HG02981 (cell line): ENCODE measurements at regions not wholly inside any gene's neighbourhood (a gene's known extent, or its start where the extent isn't known, plus 50 kb on each side); places are given as distances from the start of the nearest gene placed in this dataset.
"Not testable (repeated sequence)": the region's sequence is repeated elsewhere in the genome, so short reads cannot be mapped to it uniquely, and the experiment has no call there.

Source experiments
- ATAC-seq: cut with Tn5 transposase; IDR thresholded peaks from one replicate; pipeline ENCODE4 v1.9.1; 2021; ENCODE audit warnings: mild to moderate bottlenecking, moderate library complexity; ENCODE audit not compliant: unreplicated experiment

- ATAC-seq = no peak
Observed at GRCh38 chr5:53405396-53405795, 75.0 kb upstream of the FST start.

- ATAC-seq = no peak
Observed at GRCh38 chr5:53406630-53407316, 73.7 kb upstream of the FST start.

- no peak for ATAC-seq
Observed at GRCh38 chr5:53407373-53407772, 73.1 kb upstream of the FST start.

- no peak for ATAC-seq
Observed at GRCh38 chr5:53411388-53411787, 69.0 kb upstream of the FST start.

GRCh38 chr5:53412499-53412898 is 67.9 kb upstream of the FST start:
- ATAC-seq = not testable (repeated sequence)

- ATAC-seq = no peak
Observed at GRCh38 chr5:53416144-53416738, 64.2 kb upstream of the FST start.

GRCh38 chr5:53418409-53418808 is 62.0 kb upstream of the FST start:
- ATAC-seq = no peak

GRCh38 chr5:53418826-53419658 is 61.4 kb upstream of the FST start:
- no peak for ATAC-seq

GRCh38 chr5:53422539-53422938 is 57.9 kb upstream of the FST start:
- peak; percentile 45 for ATAC-seq

GRCh38 chr5:53423724-53424123 is 56.7 kb upstream of the FST start:
- no peak for ATAC-seq

- ATAC-seq = no peak
Observed at GRCh38 chr5:53424686-53425615, 55.5 kb upstream of the FST start.

DNA sequence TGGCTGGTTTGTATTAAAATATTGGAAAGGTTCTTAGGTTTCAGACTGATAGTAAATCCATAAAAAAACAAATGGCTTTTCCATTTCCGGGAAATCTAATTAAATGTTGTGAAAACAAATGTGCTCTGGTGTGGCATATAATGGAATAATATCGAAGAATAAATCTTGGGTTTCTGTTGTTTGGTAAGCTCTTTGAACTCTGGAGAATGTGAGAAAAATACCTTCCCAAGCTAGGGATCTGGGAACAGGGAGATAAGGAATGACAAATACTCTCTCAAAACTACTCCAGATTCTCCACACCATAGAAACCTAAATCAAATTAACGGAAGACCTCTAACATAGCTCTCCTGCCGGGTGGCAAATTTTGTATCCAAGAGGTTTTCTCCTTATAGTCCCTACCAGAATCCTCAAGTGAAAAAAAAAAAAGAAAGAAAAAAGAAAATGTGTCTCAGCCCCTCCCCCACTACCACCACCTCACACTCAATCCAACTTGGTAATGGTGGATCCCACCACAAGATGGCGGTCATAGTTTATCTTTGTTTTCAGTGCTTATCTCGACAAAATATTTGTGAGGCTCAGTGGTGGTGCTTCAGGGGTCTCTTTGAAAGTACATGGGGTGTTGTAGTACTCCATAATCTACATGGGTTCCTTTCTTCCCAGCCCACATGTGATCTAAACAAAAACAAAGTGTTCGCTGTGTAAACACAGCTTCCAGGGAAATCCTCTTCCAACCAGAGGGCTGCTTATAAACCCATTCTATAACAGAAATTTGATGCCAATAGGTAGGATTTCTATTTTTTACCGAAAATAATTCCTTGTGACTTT is 54.5 kb upstream of the FST start:
- ATAC-seq = no peak

DNA sequence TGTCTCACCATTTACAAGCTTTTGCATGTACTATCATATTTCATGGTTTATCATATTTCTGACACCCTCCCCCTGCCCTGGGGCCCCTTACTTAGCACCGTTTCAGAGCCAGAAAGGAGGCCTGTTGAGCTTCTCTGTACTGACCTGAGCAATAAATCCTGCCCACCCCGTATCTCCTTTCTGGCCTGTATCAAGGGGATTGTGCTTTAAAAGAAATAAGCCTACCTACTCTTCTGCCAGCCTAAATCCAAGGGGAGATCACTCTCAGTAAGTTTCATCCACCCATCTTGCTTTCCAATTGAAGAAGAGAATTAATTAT is 54.0 kb upstream of the FST start:
- ATAC-seq = no peak

DNA sequence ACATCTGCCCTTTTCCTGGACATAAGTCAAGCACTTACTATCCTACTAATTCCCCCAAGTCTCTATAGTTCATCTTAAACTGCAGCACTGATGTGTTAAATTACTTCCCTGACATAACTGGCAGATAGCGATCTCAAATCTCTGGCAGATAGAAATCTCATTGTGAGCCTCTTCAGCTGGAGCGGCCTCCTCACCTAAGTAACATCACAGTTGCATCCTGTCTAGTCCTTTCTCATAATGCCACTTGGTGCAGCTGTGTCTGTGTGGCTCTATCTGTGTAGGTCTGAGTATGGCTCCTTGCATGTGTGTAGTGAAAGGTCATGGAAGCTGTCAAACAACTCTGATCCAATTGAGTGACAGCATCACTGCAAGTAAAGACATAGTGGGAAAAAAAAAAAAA is 53.6 kb upstream of the FST start:
- ATAC-seq = no peak

DNA sequence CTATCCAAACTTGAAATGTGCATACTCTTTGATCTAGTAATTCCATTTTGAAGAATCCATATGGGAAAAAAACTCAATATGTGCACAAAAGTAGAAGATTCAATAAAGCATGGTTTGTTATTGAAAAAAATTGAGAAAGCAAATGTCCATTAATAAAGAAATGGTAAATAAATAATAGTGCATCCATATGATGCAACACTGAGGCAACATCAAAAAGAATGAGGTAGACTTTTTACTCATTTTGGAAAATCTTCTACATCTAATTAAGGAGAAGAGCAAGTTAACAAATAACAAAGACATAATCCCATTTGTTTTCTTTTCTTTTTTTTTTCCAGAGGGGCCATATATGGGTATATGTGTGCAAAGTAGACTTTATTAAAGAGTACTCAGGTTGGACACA is 52.5 kb upstream of the FST start:
- no peak for ATAC-seq

GRCh38 chr5:53429706-53430105 is 50.7 kb upstream of the FST start:
- ATAC-seq = no peak

GRCh38 chr5:53430618-53431252 is 49.7 kb upstream of the FST start:
- no peak for ATAC-seq
